ENCODE measurements at regions not wholly inside any gene's neighbourhood (a gene's known extent, or its start where the extent isn't known, plus 50 kb on each side); places are given as distances from the start of the nearest gene placed in this dataset.

DNA sequence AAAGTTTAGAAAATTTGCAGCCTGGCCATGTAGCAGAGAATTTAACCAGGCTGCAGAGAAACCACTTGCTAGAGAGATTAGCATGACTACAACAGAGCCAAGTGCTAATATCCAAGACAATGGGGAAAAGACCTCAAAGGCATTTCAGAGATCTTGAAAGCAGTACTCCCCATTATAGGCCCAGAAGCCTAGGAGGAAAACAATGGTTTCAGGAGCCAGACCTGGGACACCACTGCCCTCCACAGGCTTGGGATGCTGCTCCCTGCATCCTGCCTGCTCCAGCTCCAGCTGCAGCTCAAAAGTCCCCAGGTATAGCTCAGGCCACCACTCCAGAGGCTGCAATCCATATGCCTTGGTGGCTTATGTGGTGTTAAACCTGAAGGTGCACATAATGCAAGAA lies 101.5 kb upstream of the TMEM72 start:
- no peaks in the 10 kb centered on the region for H3K36me3 ChIP-seq
- TF ChIP-seq POLR2A (IDR thresholded peaks at IDR 0.05): no peak
- TF ChIP-seq, protein P1, sequence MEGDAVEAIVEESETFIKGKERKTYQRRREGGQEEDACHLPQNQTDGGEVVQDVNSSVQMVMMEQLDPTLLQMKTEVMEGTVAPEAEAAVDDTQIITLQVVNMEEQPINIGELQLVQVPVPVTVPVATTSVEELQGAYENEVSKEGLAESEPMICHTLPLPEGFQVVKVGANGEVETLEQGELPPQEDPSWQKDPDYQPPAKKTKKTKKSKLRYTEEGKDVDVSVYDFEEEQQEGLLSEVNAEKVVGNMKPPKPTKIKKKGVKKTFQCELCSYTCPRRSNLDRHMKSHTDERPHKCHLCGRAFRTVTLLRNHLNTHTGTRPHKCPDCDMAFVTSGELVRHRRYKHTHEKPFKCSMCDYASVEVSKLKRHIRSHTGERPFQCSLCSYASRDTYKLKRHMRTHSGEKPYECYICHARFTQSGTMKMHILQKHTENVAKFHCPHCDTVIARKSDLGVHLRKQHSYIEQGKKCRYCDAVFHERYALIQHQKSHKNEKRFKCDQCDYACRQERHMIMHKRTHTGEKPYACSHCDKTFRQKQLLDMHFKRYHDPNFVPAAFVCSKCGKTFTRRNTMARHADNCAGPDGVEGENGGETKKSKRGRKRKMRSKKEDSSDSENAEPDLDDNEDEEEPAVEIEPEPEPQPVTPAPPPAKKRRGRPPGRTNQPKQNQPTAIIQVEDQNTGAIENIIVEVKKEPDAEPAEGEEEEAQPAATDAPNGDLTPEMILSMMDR (IDR thresholded peaks at IDR 0.05): no peak
- H3K9me3 ChIP-seq: no peaks in the 10 kb centered on the region
- peaks cover 0 to 13% of the 10 kb centered on the region in 2 donors for H3K4me1 ChIP-seq
- intact Hi-C loops (cut with DNase I): no loop called here
- no peak overlapping the region for H3K4me3 ChIP-seq (replicated peaks in 1 of 3)
- no peak for DNase-seq
- H3K27ac ChIP-seq: no peak overlapping the region
- H3K27me3 ChIP-seq: no peaks in the 10 kb centered on the region

GRCh38 chr10:44811072-44811471 lies 100.1 kb upstream of the TMEM72 start:
- H3K4me3 ChIP-seq (replicated peaks in 1 of 3): no peak overlapping the region
- H3K27me3 ChIP-seq: no peaks in the 10 kb centered on the region
- intact Hi-C loops (cut with DNase I): no loop called here
- H3K9me3 ChIP-seq: no peaks in the 10 kb centered on the region
- 35 to 36% methylated on average over 3 of the region's 3 CpGs for WGBS, 2 donors
- no peaks in the 10 kb centered on the region for H3K36me3 ChIP-seq
- TF ChIP-seq POLR2A (IDR thresholded peaks at IDR 0.05): no peak
- TF ChIP-seq, protein P1 (IDR thresholded peaks at IDR 0.05): no peak
- DNase-seq: no peak
- H3K27ac ChIP-seq: no peak overlapping the region
- peaks cover 0 to 2% of the 10 kb centered on the region in 2 donors for H3K4me1 ChIP-seq

GRCh38 chr10:44813201-44813600 lies 97.9 kb upstream of the TMEM72 start:
- DNase-seq: no peak
- no peak overlapping the region for H3K27ac ChIP-seq
- no peaks in the 10 kb centered on the region for H3K4me1 ChIP-seq
- no peaks in the 10 kb centered on the region for H3K9me3 ChIP-seq
- WGBS, 2 donors: 92 to 94% methylated on average over 3 of the region's 3 CpGs
- TF ChIP-seq, protein P1 (IDR thresholded peaks at IDR 0.05): no peak
- no peak for TF ChIP-seq POLR2A (IDR thresholded peaks at IDR 0.05)
- H3K4me3 ChIP-seq (replicated peaks in 1 of 3): no peak overlapping the region
- intact Hi-C loops (cut with DNase I): no loop called here
- H3K27me3 ChIP-seq: no peaks in the 10 kb centered on the region
- H3K36me3 ChIP-seq: no peaks in the 10 kb centered on the region

- Histone ChIP-seq H3K27me3 (no peaks in the 10 kb centered on the region), H3K36me3 (no peaks in the 10 kb centered on the region), H3K4me1 (no peaks in the 10 kb centered on the region), H3K27ac (no peak overlapping the region), H3K9me3 (no peaks in the 10 kb centered on the region), H3K4me3 (replicated peaks in 1 of 3) (no peak overlapping the region)
- WGBS, 2 donors: 84% methylated on average over 2 of the region's 2 CpGs
- DNase-seq: no peak
- TF ChIP-seq POLR2A (IDR thresholded peaks at IDR 0.05): no peak
- TF ChIP-seq, protein P1 (IDR thresholded peaks at IDR 0.05): no peak
- intact Hi-C loops (cut with DNase I): no loop called here
Measured at GRCh38 chr10:44814929-44815328, 96.2 kb upstream of the TMEM72 start.

DNA sequence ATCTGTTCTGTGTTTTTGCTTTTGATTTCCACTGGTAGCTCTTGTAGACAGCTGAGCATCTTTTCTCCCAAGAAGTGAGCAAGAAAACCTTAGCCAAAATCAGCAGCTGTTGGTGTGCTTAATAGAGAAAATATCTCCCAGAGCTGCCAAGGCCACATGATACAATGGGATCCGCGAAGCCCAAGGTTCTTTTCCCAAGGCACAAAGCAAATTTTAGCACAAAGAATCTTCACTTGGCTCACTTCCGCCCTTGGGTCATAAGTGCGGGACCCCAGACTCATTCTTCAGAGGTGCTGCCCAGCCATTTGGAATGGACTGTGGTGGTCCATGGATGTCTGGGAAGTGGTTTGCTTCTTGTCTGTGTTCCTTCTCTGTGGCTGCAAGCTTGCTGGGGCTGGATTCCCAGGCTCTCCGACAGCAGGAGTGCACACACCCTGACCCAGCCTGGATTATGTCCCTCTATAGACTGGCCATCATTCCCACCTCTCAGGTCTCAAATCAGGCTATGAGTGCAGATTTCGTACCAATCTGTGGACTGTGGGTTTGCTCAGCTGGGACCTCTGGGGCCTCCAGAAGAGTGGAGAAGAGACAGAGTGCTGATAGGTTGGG lies 93.0 kb upstream of the TMEM72 start:
- no peak for TF ChIP-seq POLR2A (IDR thresholded peaks at IDR 0.05)
- TF ChIP-seq, protein P1 (IDR thresholded peaks at IDR 0.05): no peak
- WGBS, 2 donors: 69 to 94% methylated on average over 4 to 6 of the region's 6 CpGs
- DNase-seq: no peak
- Histone ChIP-seq H3K4me3 (replicated peaks in 1 of 3) (no peak overlapping the region), H3K27ac (no peak overlapping the region), H3K9me3 (no peaks in the 10 kb centered on the region), H3K27me3 (no peaks in the 10 kb centered on the region), H3K4me1 (no peaks in the 10 kb centered on the region), H3K36me3 (no peaks in the 10 kb centered on the region)
- intact Hi-C loops (cut with DNase I): no loop called here

All from thyroid gland (tissue), 4 donors.